VCaP (cell line): ENCODE measurements at regions not wholly inside any gene's neighbourhood (a gene's known extent, or its start where the extent isn't known, plus 50 kb on each side); places are given as distances from the start of the nearest gene placed in this dataset.

Experiments used
- H3K27ac ChIP-seq: fragments of 450-650 bp; 2 replicates; pipeline ENCODE4 v1.5.1; 2017
- CTCF ChIP-seq: fragments of 450-650 bp; conservative IDR thresholded peaks from 2 replicates; pipeline ENCODE4 v1.5.1; 2017; ENCODE audit warnings: mild to moderate bottlenecking, moderate library complexity

GRCh38 chr5:89706731-89707130, 702.8 kb downstream of the CETN3 start:
- TF ChIP-seq CTCF: no peak
- no peak overlapping the region for H3K27ac ChIP-seq

- H3K27ac ChIP-seq: no peak overlapping the region
- TF ChIP-seq CTCF: no peak
Observed at GRCh38 chr5:89703817-89704216, 705.7 kb downstream of the CETN3 start.

- TF ChIP-seq CTCF: no peak
- H3K27ac ChIP-seq: no peak overlapping the region
Observed at GRCh38 chr5:89698028-89698427, 711.5 kb downstream of the CETN3 start.

- H3K27ac ChIP-seq: no peak overlapping the region
- no peak for TF ChIP-seq CTCF
Observed at GRCh38 chr5:89697581-89697980, 712.0 kb downstream of the CETN3 start.

GRCh38 chr5:89695371-89695770, 714.2 kb downstream of the CETN3 start:
- no peak overlapping the region for H3K27ac ChIP-seq
- no peak for TF ChIP-seq CTCF

GRCh38 chr5:89694026-89694550, 715.5 kb downstream of the CETN3 start:
- H3K27ac ChIP-seq: no peak overlapping the region
- TF ChIP-seq CTCF: no peak

- no peak for TF ChIP-seq CTCF
Observed at GRCh38 chr5:89690331-89690730, 719.2 kb downstream of the CETN3 start.

More at GRCh38 chr5:89690331-89690730, 719.2 kb downstream of the CETN3 start:
- H3K27ac ChIP-seq: no peak overlapping the region
